Myocyte (in vitro differentiated cells): ENCODE measurements at regions not wholly inside any gene's neighbourhood (a gene's known extent, or its start where the extent isn't known, plus 50 kb on each side); places are given as distances from the start of the nearest gene placed in this dataset.
"Not testable (repeated sequence)": the region's sequence is repeated elsewhere in the genome, so short reads cannot be mapped to it uniquely, and the experiment has no call there.

ENCODE experiments used
- DNase-seq: peaks from one replicate; pipeline ENCODE4 v3.0.0-alpha.2; 2012; ENCODE audit warnings: low read depth

DNA sequence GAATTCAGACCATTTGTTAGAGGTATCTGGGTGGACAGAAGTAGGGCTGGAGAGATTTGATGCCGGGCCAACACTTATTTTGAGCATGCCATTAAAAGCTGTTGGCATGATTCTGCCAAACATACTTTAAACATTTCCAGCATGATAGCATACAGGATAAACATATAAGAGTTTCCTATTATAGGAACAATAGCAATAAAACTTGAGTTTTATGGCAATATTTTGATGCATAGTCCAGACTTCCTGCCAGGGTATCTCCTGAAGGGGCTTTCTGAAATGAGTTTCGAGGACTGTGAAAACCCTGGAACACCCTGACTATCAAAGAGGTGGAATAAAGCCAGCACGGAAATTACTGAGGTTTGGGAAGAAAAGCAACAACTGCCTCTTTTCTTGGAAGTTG is 1398.0 kb upstream of the NXPH2 start:
- no peak for DNase-seq

DNA sequence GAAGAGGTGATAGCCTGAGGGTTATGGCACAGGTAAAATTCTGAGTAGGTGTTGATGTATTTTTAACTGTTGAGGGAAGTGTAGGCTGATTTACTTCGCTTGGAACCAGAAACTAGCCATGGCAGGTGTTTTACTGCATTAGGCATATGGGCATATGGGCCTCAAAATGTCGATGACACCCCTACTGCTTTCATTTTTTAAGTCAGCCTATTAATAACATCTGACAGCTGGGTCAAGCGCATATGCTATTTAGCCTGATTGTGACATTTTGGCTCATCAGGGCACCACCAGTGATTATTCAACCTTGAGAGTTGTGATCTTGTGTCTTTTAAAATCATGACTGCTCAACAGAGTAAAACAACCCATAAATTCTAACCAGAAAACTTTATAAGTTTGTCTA is 1396.9 kb upstream of the NXPH2 start:
- DNase-seq, result no peak

DNA sequence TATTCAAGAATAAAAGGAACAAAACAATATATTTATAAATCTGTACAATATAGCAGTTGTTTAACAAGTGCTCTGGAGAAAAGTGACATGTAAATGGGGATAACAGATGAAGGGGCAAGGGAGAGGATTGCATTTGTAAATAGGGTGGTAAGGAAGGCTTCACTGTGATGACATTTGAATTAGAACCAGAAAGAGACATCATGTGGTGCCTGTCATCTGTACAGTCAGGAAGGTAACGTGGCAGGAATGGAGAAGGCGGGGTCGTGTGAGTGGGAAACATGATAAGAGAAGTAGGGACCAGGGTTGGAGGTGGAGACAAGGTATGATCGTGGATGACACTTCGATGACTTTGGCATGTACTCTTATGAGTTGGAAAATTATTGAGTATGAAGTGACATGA is 1393.6 kb upstream of the NXPH2 start:
- DNase-seq, result no peak

DNA sequence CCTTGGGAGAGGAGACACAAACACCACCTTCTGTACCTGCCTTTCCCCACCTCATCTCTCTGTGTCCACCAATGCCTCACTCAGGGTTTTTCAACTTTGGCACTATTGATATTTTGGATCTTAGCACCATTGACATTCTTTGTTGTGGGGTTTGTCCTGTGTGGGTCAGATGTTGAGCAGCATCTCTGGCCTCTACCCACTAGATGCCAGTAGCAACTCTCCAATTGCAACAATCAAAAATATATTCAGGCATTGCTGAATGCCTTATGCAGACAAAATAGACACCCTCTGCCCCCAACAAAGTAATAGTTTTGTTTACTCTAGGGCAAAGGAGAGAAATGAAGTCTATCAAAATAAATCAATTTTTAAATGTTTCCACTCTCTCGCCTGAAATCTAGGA is 1384.3 kb upstream of the NXPH2 start:
- no peak for DNase-seq

DNA sequence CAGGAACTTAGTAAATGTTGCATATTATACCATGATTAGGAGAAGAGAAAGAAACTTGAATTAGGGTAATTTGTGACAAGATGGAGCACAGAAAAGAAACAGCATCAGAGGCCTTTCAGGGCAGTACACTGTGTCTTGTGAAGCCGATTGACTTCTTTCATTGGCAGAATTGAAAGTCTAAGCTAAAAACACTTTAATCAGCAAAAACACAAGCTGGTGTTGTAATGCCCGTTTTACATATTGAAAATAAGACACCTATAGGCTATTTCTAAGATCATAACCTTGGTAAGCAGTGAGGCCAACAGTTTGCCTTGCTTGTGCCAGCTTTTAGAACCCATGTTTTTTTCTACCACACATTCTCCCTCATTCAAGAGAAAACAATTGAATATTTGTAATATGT is 1378.1 kb upstream of the NXPH2 start:
- no peak for DNase-seq

DNA sequence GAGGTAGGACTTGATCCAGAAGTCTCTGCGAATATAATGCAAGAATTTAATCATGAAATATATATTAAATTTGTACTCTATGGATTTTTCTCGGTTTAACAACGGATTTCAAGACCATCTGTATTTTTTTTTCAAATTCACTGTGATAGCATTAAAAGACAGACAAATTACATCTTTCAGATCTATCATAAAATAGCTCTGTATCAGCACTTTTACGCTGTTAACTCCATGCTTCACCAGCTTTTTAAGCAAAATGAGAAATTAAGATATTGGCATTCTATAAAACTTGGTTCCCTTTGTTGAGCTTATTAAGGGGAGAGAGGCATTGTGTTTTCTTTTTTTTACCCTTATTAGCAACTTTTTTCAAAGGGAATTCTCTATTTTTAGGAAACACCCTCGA is 1377.6 kb upstream of the NXPH2 start:
- no peak for DNase-seq

DNA sequence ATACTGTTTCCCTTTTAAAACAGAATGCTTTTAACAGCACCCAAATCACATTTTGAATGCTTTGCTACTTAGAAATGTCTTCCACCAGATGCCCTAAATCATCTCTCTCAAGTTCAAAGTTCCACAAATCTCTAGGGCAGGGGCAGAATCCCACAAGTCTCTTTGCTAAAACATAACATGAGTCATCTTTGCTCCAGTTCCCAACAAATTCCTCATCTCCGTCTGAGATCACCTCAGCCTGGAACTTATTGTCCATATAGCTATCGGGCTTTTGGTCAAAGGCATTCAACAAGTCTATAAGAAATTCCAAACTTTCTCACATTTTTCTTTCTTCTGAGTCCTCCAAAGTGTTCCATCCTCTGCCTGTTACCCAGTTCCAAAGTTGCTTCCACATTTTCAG is 1374.5 kb upstream of the NXPH2 start:
- no peak for DNase-seq

DNA sequence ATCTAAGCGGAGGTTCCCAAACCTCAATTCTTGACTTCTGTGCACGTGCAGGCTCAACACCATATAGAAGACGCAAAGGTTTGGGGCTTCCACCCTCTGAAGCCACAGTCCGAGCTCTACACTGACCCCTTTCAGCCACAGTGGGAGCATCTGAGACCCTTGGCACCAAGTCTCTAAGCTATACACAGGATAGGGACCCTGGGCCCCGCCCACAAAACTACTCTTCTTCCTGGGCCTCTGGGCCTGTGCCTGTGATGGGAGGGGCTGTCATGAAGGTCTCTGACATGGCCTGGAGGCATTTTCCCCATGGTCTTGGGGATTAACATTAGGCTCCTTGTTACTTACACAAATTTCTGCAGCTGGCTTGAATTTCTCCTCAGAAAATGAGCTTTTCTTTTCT is 1374.1 kb upstream of the NXPH2 start:
- DNase-seq, result no peak

DNA sequence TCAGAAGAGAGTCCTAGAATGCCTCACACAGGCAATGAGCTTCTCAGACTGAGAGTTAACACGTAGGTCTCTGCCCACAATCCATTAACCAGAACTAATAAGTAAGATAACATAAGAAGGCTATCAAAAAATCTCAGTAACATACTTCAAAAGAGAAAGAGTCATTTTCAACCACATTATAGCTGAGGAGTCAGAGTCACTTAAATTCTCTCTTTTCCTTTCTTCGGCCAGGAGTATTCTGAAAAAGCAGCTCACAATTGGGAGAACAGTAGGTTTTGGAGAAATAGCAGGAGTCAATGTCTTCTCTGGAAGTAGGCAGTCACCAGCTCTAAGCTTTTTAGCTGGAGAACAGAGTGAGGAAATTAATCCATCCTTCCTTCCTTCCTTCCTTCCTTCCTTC is 1364.4 kb upstream of the NXPH2 start:
- no peak for DNase-seq

DNA sequence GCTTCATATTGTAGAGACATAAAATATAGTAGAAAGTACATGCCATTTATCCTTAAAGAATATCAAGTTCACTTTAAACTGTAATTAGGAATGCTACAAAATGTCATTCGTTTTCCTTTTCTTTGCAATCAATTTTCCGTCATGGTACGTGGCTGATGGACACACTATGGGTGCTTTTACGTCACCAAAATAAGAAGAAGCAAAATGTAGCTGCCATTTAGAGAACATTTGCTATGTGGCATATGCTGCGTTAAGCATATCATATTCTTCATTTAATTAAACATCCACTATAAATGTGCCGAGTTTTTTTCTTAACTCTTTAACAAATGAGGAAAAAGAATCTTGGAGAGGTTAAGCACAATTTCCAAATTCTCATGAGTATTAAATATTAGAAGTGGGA is 1358.5 kb upstream of the NXPH2 start:
- DNase-seq, result no peak

DNA sequence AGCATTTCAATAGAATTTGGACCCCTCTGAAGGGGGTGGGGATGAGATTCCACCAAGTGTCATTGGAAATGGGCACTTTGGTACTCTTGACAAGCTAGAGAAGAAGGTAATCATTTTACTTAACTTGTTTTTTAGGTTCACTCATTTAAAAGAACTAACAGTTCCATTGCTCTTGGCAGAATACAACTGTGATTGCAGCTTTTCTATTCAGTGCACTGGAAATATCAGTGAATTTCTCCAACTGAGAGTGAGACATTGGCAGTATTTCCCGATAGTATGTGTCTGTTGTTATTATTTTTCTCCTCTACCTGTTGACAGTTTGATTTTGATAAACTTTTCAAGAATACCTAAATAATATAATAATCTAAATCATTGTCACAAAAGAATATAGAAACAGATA is 1356.7 kb upstream of the NXPH2 start:
- no peak for DNase-seq

DNA sequence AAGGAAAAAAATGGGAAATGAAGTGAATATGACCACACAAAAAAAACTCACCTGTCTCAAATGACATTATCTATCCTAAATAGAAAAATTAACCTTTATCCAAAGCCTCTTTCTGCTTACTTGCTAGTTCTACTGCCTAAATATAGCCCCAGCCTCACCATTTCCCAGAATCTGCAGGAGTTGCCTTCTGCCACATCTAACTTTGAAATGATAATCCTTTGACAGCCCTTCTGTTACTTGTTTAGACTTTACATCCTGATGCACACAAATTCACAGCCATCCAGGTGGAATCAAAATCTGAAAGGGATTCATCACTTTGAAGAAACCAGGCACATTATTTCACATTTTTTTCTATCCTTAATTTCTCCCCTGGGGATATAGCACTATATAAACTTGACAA is 1356.2 kb upstream of the NXPH2 start:
- DNase-seq, result no peak

DNA sequence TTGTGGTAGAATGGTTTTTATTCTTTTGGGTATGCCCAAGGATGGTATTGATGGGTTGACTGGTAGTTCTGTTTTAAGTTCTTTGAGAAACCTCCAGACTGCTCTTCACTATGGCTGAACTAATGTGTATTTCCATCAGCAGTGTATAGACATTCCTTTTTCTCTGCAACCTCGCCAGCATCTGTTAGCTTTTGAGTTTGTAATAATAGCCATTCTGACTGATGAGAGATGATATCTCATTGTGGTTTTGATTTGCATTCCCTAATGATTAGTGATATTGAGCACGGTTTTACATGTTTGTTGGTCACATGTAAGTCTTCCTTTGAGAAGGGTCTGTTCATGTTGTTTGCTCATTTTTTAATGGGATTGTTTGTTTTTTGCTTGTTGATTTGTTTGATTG is 1348.7 kb upstream of the NXPH2 start:
- DNase-seq, result no peak

DNA sequence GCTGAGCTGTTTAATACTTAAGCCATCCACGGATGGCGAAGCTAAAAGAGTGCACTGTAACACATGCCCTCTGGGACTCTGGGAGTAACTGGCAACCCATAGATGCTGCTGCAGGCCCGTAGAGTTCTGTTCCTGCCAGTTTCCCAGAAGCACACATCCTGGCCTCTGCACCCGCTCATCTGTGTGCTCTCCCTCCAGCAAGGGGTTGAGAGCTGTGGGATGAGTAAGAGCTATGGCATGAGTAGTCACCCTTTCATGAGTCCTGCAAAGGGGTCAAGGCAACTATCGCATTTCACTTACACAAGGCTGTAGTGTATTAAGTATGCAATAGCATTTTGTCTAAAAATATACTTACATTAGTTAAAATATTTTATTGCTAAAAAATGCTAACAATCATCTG is 1341.8 kb upstream of the NXPH2 start:
- no peak for DNase-seq

DNA sequence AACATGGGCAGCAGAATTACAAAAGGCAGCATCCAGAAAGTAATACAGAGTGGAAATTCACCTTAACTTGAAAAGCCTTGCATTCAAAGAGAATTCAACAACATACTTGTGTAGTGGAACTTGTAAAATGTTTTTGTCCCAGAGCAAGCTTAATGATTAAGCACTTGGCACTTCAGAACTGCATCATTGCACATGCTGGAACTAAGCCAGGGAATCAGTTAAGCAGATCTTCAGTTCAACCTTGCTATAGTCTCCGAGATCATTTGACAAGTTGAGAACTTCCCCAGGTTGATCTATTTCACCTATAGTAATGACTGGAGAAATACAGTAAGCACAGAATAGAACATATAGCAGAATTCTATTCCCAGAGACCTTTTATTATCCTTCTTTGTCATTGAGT is 1337.2 kb upstream of the NXPH2 start:
- no peak for DNase-seq

DNA sequence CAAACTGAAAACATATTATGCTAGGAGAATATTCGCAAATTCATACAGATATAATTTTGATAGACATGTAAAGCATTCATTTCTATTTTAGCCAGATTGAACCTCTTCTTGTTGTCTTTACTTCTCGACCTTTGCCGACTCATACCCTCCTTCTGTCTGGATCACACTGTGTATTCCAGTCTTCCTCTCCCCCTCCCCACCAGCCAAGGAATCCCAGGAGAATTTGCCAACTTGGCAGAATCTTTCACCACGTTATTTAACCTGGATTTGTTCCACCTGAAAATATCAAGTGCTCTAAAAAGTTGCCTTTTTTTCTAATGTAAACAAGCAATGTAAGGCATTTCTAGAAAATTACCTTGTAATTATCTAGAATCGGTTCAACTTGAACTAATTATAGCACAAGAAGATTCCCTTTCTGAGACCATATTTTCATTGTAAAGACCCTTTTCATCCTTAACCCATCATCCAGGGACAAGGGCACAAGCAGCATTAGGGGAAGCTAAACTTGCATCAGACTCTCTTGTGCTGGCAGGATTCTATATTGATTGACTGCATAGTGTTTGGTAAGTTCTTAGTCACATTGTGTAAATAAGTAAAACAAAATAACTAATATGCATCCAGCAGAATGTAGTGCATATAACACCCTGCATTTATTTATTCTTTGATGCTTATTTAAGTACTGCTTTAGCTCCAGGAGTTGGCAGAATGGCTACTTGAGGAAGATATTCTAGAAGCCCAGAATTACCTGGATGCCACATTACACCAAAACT is 1328.7 kb upstream of the NXPH2 start:
- no peak for DNase-seq

DNA sequence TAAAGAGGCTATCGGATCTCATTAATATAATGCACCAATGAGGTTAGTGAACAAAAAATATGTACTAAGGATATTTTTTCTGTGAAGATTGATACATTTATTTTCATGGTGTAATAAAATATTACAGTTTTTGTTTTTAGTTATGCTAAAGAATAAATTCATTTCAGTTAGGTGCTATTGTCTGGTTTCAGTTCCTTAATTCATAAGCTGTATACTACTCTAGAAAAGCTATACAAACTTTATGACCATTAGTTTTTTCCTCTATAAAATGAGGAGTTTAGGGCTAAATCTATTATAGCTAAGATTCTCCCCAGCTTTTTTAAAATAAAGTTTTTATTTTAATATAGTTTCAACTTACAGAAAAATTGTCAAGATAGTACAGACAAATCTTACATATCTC is 1311.7 kb upstream of the NXPH2 start:
- DNase-seq, result no peak

DNA sequence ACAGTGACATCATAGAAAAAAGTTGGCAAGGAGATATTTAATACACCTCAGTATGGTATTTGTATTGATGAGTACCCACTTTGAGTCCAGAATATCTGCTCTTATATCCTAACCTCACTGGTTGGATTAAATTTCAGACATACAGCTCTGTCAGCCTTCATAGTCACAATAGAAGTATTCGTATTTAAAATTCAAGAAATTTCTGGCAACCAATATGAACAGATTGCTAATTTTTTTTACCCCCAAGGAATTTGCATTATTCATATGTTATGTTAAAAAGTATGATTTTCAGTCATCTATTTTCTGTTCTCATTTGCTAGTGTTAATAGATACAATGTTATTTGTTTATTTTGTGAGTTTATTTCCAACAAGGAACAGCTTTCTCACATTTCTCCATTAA is 1306.8 kb upstream of the NXPH2 start:
- no peak for DNase-seq

DNA sequence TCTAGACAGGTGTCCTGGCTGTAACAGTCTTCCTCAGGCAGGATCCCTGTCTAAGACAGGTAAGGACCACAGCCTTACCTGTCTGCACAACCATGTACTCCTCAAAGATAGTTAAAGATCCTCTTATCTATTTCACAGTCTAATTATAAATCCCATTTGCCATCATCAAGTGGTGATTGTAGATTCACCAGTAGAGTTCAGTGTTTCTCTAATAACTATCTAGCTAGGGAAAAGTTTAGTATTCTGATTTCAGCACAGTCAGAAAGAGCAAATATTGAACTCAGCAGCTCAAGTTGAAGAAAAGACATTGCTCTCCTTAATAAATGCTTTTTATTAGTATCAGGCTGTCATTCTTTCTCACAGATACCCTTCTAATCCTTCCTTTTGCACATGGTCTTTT is 1305.5 kb upstream of the NXPH2 start:
- DNase-seq, result no peak

DNA sequence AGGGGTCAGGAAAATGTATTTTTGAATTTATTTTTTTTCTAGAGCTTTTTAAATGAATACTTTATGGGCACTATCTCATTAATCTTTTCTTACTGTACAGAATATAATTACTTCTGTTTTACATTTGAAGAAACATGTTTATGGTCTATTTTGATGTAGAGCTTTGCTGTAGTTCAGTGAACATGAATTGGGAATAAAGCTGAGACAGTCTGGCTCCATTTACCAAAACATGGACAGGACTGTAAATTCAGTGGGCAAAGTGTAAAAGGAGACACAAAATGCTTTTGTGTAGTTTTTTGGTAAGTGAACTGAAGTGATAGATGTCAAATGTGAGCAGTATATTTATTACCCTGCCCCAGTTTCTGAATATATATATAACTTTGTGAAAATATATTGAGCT is 1298.8 kb upstream of the NXPH2 start:
- DNase-seq, result no peak

DNA sequence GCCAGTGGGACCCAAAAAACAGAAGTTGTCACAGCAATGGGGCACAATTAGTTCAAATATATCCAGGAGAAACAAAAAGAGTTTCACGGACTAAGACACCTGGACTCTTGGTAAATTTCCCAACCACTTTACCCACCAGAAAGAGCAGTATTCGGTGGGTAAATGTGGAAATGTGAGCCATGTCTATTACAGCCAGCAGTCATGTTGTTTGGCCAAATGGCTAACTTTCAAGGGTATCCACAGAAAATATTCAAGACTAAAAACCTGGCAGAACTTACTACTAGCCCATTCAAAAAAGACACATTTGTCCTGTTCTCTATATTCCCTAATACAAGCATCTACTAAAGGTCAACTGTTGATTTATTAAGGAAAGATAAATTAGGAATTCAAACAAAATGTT is 1296.0 kb upstream of the NXPH2 start:
- DNase-seq, result no peak

DNA sequence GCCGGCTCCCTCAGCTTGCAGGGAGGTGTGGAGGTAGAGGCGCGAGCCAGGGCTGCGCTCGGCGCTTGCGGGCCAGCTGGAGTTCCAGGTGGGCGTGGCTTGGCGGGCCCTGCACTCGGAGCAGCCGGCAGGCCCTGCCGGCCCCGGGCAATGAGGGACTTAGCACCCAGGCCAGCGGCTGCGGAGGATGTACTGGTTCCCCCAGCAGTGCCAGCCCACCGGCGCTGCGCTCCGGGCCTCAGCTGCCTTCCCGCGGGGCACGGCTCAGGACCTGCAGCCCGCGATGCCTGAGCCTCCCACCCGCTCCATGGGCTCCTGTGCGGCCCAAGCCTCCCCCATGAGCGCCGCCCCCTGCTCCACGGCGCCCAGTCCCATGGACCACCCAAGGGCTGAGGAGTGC is 1293.6 kb upstream of the NXPH2 start:
- DNase-seq, result not testable (repeated sequence)

DNA sequence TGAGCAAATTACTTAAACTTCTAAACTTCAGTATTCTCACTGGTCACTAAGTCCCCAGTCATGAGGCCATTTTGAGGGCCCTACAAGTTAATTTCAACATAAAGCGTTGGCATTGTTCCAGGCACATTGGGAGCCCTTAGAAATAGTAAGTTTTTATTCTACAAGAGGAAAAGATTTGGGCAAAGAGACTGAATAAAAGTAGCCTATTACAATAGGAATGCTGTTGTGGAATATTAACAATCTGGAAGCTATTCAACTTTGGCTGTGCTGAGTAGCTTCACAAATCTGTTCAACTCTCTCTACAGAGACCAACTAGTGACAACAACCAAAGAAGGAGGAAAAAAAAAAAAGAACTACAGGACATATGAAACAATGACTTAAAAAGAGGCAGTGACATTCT is 1287.5 kb upstream of the NXPH2 start:
- DNase-seq, result no peak

DNA sequence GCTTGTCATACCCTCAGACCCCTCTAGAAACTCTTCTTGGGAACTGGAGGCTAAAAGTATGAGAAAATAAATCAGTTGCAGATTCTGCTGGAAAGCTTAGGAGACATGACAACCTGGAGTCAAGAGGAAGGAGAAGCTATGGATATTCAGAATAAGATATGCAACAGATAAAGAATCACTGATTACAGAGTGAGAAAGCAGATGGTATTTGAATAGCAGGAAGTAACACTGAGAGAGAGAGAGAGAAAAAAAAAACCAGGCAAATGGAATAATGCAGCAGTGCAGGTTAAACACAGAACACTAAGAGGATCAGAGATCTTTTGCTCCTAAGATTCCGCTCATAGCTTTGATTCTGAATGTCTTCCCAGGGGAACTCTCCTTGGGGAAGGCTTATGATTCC is 1284.1 kb upstream of the NXPH2 start:
- DNase-seq, result no peak
